A673 (cell line): ENCODE measurements at regions not wholly inside any gene's neighbourhood (a gene's known extent, or its start where the extent isn't known, plus 50 kb on each side); places are given as distances from the start of the nearest gene placed in this dataset.

ENCODE experiments used
- BruUV-seq: library from RNA; stranded (reverse); fragments of 400-500 nt; replicated peaks from 2 replicates; lab custom pipeline; 2021; lab: Mats Ljungman, UMichigan
- CTCF ChIA-PET: fragments of 300-600 bp; sonication (Branson Sonifier 250); formaldehyde crosslinking; loops from one replicate; lab custom pipeline; 2022; ENCODE audit warnings: antibody characterized with exemption; lab: Charles Lee
- POLR2A ChIA-PET: fragments of 300-600 bp; sonication (Branson Sonifier 250); formaldehyde crosslinking; loops from one replicate; lab custom pipeline; 2022; ENCODE audit warnings: antibody characterized with exemption; ENCODE audit not compliant: low non-redundant PET; lab: Charles Lee
- DNase-seq: peaks from one replicate; pipeline ENCODE4 v3.0.0-alpha.2; 2015; ENCODE audit warnings: low spot score
- H3K27ac ChIP-seq: fragments of 200-600 bp; sonication (generic); 2 replicates; pipeline ENCODE4 v1.5.1; 2016; ENCODE audit warnings: mixed run types, low read depth, mild to moderate bottlenecking, mixed read lengths, antibody characterized with exemption, low read length; ENCODE audit not compliant: poor library complexity, severe bottlenecking
- H3K27me3 ChIP-seq: fragments of 200-600 bp; sonication (generic); replicated peaks from 2 replicates; pipeline ENCODE4 v1.6.1; 2017; ENCODE audit warnings: mixed run types, low read depth, mild to moderate bottlenecking, mixed read lengths, antibody characterized with exemption, low read length; ENCODE audit not compliant: insufficient read depth, poor library complexity
- H3K36me3 ChIP-seq: fragments of 200-600 bp; sonication (generic); 2 replicates; pipeline ENCODE4 v1.6.1; 2016; ENCODE audit warnings: mixed run types, mild to moderate bottlenecking, mixed read lengths, antibody characterized with exemption, low read length; ENCODE audit not compliant: insufficient read depth, poor library complexity, severe bottlenecking
- H3K4me1 ChIP-seq: fragments of 200-600 bp; sonication (generic); 2 replicates; pipeline ENCODE4 v1.6.1; 2017; ENCODE audit warnings: mixed run types, mild to moderate bottlenecking, mixed read lengths, antibody characterized with exemption, low read length; ENCODE audit not compliant: insufficient read depth, poor library complexity, severe bottlenecking
- H3K4me3 ChIP-seq: fragments of 200-600 bp; sonication (generic); 2 replicates; pipeline ENCODE4 v1.5.1; 2016; ENCODE audit warnings: low read depth, mixed run types, mild to moderate bottlenecking, mixed read lengths, low read length; ENCODE audit not compliant: poor library complexity, severe bottlenecking
- H3K9me3 ChIP-seq: fragments of 200-600 bp; sonication (generic); 2 replicates; pipeline ENCODE4 v1.6.1; 2016; ENCODE audit warnings: mixed run types, low read depth, mild to moderate bottlenecking, mixed read lengths, antibody characterized with exemption, low read length; ENCODE audit not compliant: poor library complexity, severe bottlenecking
- CTCF ChIP-seq: fragments of 300-800, 200-600 bp; sonication (generic); conservative IDR thresholded peaks from 2 replicates; pipeline ENCODE4 v1.5.1; 2017; ENCODE audit warnings: low read depth, mild to moderate bottlenecking, antibody characterized with exemption, low read length, moderate library complexity, mixed read lengths
- EZH2 ChIP-seq: fragments of 200-600 bp; sonication (generic); IDR thresholded peaks from 2 replicates; pipeline ENCODE4 v1.6.1; 2017; ENCODE audit warnings: borderline replicate concordance, low read depth, mild to moderate bottlenecking, mixed read lengths, antibody characterized with exemption, low read length; ENCODE audit not compliant: poor library complexity, severe bottlenecking
- intact Hi-C: fragments of 100-400 bp; cut with micrococcal nuclease; formaldehyde crosslinking; loops from one replicate; pipeline ENCODE4 v1.10.0; 2022; ENCODE audit not compliant: unreplicated experiment

GRCh38 chrX:39834600-39834999 lies 263.2 kb downstream of the BCOR start:
- H3K4me3 ChIP-seq, result no peak overlapping the region
- no TSS peak for BruUV-seq
- H3K9me3 ChIP-seq, result no peaks in the 10 kb centered on the region
- intact Hi-C loops, result no loop called here
- no peaks in the 10 kb centered on the region for H3K27me3 ChIP-seq
- H3K27ac ChIP-seq, result no peak overlapping the region
- H3K36me3 ChIP-seq, result no peaks in the 10 kb centered on the region
- no peak for DNase-seq
- H3K4me1 ChIP-seq, result no peaks in the 10 kb centered on the region
- ChIA-PET CTCF (no interaction called here), POLR2A (no interaction called here)
- TF ChIP-seq CTCF (no peak), EZH2 (no peak)

- ChIA-PET POLR2A (no interaction called here), CTCF (no interaction called here)
- no peak overlapping the region for H3K27ac ChIP-seq
- no peaks in the 10 kb centered on the region for H3K27me3 ChIP-seq
- no peak for DNase-seq
- no peak overlapping the region for H3K4me3 ChIP-seq
- no TSS peak for BruUV-seq
- intact Hi-C loops, result no loop called here
- no peaks in the 10 kb centered on the region for H3K4me1 ChIP-seq
- H3K9me3 ChIP-seq, result no peaks in the 10 kb centered on the region
- TF ChIP-seq EZH2, result no peak
- no peak for TF ChIP-seq CTCF
- no peaks in the 10 kb centered on the region for H3K36me3 ChIP-seq
These were observed 262.5 kb downstream of the BCOR start for GRCh38 chrX:39835241-39835640.

- no peak for TF ChIP-seq CTCF
- TF ChIP-seq EZH2, result no peak
- ChIA-PET POLR2A (no interaction called here), CTCF (no interaction called here)
- H3K27me3 ChIP-seq, result no peaks in the 10 kb centered on the region
- H3K4me3 ChIP-seq, result no peak overlapping the region
- intact Hi-C loops, result no loop called here
- peaks cover 5% of the 10 kb centered on the region for H3K4me1 ChIP-seq
- no TSS peak for BruUV-seq
- H3K9me3 ChIP-seq, result no peaks in the 10 kb centered on the region
- H3K27ac ChIP-seq, result no peak overlapping the region
- no peaks in the 10 kb centered on the region for H3K36me3 ChIP-seq
- DNase-seq, result no peak
These were observed 262.0 kb downstream of the BCOR start for GRCh38 chrX:39835776-39836175.
